SK-N-SH treated with all-trans-retinoic acid at 6 μM for 48 hours (cell line): ENCODE measurements at regions not wholly inside any gene's neighbourhood (a gene's known extent, or its start where the extent isn't known, plus 50 kb on each side); places are given as distances from the start of the nearest gene placed in this dataset.

Experiments used
- CREB5 ChIP-seq: fragments of 250-450 bp; sonication (Bioruptor Pico); IDR thresholded peaks from 2 replicates; pipeline ENCODE4 v1.5.1; 2020; ENCODE audit warnings: low read depth, mild to moderate bottlenecking, moderate library complexity
- GLIS3 ChIP-seq: fragments of 250-450 bp; sonication (Bioruptor Pico); IDR thresholded peaks from 2 replicates; pipeline ENCODE4 v1.5.0; 2020; ENCODE audit warnings: mild to moderate bottlenecking, moderate library complexity
- ZNF70 ChIP-seq: fragments of 450-650 bp; formaldehyde crosslinking; IDR thresholded peaks from 2 replicates; pipeline ENCODE4 v1.5.0; 2020; ENCODE audit warnings: mild to moderate bottlenecking, moderate library complexity

- TF ChIP-seq ZNF70 (CRISPR knock-in tag) (no peak), CREB5 (CRISPR knock-in tag) (no peak), GLIS3 (no peak)
Observed at GRCh38 chr3:144312702-144313101, 341.1 kb downstream of the DIPK2A start.
